ENCODE measurements at regions not wholly inside any gene's neighbourhood (a gene's known extent, or its start where the extent isn't known, plus 50 kb on each side); places are given as distances from the start of the nearest gene placed in this dataset.

DNA sequence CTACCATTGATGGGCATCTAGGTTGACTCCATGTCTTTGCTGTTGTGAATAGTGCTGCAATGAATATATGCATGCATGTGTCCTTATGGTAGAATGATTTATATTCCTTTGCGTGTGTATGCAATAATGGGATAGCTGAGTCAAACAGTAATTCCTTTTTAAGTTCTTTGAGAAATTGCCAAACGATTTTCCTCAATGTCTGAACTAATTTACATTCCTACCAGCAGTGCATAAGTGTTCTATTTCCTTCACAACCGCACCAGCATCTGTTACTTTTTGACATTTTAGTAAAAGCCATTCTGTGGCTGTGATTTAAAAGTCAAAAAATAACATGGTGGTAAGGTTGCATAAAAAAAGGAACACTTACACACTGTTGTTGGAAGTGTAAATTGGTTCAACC is 103.1 kb upstream of the FAM47B start:
- TF ChIP-seq, protein P1, sequence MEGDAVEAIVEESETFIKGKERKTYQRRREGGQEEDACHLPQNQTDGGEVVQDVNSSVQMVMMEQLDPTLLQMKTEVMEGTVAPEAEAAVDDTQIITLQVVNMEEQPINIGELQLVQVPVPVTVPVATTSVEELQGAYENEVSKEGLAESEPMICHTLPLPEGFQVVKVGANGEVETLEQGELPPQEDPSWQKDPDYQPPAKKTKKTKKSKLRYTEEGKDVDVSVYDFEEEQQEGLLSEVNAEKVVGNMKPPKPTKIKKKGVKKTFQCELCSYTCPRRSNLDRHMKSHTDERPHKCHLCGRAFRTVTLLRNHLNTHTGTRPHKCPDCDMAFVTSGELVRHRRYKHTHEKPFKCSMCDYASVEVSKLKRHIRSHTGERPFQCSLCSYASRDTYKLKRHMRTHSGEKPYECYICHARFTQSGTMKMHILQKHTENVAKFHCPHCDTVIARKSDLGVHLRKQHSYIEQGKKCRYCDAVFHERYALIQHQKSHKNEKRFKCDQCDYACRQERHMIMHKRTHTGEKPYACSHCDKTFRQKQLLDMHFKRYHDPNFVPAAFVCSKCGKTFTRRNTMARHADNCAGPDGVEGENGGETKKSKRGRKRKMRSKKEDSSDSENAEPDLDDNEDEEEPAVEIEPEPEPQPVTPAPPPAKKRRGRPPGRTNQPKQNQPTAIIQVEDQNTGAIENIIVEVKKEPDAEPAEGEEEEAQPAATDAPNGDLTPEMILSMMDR (IDR thresholded peaks at IDR 0.05) = no peak
- TF ChIP-seq POLR2A (IDR thresholded peaks at IDR 0.05) = no peak

Measured in thyroid gland (tissue), 4 donors.